CD4-positive, alpha-beta T cell treated with Interleukin-2 at 100 ng/mL for 4 hours (primary cell): ENCODE measurements at regions not wholly inside any gene's neighbourhood (a gene's known extent, or its start where the extent isn't known, plus 50 kb on each side); places are given as distances from the start of the nearest gene placed in this dataset.
"Not testable (repeated sequence)": the region's sequence is repeated elsewhere in the genome, so short reads cannot be mapped to it uniquely, and the experiment has no call there.

Experiments used
- DNase-seq: peaks from one replicate; pipeline ENCODE4 v3.0.0-alpha.2; 2020; ENCODE audit warnings: low spot score

DNA sequence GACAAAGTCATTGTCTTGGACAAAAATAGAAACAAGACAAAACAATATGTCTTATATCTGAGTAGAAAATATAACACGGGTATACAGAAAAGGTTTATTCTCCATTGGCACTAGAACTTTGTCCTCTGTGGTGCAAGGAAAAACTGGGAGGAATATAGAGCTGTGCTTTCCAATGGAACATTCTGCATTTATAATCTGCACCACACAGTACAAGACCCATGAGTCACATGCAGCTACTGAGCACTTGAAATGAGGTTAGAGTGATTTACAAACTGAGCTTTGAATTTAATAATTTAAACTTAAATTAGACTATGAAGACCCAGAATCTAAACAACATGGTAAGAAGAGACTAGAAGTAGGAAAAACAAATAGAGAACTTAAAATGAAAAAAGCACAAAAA is 86.1 kb downstream of the RAP2A start:
- DNase-seq: no peak

DNA sequence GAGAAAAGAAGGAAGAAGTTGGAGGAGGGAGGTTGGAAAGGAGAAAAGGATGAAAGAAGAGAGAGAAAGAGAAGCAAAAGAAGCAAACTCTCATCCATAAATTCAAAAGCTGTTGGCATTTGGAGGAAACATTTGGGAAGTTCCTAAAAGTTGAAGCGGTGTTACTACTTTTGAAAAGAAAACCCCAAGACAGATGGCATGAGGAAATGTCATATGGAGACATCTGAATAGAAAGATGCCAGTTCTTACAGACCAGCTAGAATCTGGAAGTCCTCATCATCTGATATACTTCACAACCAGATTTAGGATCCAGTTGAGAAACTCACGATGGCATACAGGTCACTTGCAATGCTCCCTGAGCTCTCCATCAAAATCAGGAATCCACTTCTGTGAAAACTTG is 86.9 kb downstream of the RAP2A start:
- DNase-seq: no peak

DNA sequence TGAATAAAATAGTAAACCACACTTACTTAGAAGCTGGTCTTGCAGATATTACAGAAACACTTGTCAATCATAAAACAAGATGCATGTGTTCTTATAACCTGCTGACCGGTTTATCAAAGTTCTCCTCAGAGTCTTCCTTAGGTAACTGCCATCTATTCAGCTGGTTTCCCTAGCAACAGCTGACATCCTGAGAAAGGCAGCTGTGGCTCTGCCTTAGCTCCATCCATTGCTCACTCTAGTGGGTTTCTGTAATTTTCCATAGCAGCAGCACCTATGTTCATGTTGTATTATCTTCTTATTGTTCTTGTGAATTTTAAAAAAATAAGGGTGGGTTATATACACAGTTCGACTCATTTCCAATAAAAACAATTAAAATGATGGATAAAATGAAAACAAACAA is 87.8 kb downstream of the RAP2A start:
- no peak for DNase-seq

DNA sequence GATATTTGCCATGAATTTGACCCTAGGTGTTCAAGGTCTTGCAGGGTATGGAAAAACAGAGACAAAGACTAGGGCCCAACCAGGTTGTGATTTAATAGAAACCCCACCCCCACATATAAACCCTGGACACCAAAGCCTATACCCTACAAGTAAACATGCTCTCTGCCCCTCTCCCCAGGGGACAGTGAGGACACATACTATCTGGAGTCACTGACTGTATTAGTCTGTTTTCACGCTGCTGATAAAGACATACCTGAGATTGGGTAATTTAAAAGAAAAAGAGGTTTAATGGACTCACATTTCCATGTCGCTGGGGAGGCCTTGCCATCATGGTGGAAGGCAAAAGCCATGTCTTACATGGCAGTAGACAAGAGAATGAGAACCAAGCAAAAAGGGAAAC is 88.3 kb downstream of the RAP2A start:
- no peak for DNase-seq

DNA sequence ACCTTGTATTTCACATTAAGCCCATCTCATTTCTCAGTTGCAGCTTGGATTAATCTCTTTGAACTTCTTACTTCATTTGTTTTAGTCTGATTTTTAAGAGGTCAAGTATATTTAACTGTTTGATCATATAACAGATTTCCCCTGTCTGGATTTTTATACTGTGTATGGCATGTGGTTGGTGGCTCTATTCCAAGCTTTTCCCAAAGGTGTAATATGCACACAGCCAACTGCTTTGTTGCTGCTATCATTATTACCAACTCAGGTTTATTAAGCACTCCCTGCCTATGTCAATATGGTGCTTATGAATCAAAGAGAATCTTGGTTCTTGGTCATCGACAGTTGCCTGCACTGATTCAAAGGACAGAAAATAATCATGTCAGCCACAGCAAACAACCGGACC is 92.6 kb downstream of the RAP2A start:
- DNase-seq: no peak

DNA sequence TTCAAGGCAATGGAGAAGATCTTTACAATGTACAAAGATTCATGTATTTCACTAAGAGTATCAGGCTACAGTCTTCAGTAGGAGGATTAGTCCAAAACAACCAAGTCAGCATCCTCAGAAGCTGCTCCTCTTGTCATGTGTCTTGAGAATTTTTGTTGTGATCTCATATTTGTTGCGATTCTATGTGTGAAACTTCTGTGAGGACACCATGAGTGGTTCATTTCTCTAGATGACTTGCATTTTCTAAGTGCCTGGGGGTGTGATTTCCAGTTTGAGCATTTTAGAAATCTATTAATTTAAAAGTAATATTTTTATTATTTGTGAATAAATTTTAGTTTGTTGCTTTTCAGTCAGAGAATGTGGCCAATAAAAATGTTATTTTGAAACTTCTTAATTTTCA is 94.5 kb downstream of the RAP2A start:
- DNase-seq: no peak

DNA sequence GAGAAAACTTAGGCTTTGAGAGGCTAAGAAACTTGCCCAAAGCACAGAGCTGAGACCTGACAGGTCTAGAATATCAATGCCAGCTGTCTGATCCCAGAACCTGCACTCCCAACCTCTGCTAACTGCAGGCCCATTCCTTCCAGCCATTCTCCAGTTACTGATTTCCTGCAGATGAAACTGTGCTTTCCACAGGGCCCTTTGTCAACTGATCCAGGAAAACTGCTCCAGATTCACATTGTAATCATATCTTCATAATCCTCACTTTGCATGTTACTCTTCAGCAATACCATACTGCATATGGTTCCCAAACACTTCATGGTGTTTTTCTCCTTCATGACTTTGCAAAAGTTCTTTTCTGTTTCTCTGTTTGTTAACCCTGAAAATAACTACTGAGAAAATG is 100.6 kb downstream of the RAP2A start:
- no peak for DNase-seq

DNA sequence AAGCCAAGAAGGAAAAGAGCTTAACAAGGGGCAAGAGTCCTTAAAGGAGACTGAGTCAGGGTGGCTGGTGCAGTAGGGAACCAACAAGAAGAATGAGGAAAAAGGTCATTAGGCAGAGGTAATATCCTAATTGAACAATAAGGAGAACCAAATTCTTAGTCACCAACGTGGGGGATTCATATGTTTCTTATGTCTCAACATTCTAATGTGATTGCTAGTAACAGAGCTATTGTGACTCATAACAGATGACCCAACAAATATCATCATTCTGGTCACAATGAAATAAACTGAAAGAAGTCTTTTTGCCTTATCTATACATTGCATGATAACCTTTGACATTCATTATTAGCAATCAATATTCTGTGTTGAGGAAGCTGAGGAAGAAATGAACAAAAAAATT is 101.6 kb downstream of the RAP2A start:
- no peak for DNase-seq

DNA sequence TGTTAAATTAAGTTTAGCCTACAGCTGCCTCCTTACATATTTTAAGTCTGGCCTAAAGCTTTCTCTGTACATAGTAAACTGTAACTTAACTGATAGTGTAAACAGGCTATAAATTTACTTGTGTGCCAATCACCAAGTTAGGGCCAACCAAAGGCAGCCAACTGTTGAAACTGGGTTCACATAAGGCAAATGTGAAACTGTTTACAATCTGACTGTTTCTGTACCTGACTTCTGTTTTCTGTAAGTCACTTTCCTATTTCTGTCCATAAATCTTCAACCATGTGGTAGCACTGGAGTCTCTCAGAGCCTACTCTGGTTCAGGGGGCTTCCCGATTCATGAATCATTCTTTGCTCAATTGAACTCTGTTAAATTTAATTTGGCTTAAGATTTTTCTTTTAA is 103.1 kb downstream of the RAP2A start:
- DNase-seq: no peak

DNA sequence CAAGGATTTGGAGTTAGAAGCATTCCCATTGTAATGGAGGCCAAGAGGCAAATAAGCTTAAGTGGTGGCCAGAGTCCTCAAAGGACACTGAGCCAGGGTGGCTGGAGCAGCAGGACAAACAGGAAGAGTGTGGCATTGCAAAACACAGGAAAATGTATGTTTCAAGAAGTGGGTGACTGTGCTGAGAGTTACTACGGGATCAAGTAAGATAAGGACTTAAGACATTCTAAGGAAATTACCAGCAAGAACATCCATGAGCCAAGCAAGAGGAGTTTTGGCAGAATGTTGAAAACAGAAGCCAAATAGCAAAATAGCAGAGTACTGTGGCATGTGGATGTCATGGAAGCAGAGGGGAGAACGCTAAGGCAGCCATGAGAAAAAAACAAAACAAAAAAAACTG is 104.2 kb downstream of the RAP2A start:
- no peak for DNase-seq

DNA sequence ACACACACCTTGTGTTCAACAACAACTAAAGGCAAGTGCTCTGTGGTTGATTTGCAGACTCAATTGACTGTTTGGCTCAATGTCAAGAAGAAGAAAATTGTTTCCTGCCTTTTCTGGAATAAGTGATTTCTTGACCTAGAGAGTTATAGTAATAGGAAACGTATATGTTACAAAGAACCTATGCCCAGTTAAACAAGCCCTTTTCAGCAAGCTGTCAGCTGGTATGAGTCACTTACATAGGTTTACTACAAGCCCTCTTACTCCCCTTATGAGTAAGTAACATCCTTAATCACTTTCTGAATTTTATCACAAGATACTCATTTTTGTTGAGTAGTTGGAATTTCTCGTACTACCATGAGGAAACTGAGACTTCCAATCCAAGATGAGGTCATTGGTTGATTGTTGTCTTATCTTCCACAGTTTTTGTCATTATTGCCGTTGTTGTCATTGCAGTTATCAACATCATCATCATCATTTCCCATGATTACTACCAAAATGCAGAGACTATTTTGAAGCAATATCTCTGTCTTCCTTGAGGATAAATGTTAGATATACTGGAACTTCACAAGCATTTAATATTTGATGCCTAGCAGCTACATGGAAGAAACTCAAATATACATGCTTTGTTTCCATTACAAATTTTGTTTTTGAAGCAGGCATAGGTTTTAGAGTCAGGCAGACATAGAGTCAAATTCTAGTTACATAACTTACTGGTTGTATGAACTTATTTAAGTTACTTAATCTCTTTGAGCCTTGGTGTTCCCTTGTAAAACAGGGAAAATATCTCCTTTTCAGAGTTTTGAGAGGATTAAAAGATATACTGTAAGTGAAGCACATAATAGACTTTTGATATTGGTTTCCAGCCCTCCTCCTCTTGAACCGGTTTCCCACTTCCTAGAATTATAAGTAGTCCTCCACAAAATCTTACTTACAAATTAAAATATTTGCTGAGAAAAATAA is 106.0 kb downstream of the RAP2A start:
- no peak for DNase-seq

DNA sequence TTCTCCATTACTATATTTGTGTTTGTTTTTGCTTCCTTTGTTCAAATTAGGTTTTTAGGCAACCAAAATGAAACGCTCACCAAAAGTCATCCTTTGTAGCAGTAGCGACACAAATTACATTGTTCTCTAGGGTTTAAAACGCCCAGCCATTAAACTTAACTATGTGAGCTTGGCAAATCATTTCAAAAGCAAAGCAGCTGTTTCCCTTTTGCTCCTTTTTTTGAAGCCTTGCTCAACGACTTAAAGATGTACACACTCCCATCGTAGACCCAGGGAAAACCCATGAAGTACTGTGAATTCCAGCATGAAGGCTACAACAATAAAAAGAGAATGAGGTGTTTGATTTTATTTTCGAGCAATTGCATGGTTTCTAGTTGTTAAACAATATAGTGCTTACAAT is 106.7 kb downstream of the RAP2A start:
- DNase-seq: no peak

DNA sequence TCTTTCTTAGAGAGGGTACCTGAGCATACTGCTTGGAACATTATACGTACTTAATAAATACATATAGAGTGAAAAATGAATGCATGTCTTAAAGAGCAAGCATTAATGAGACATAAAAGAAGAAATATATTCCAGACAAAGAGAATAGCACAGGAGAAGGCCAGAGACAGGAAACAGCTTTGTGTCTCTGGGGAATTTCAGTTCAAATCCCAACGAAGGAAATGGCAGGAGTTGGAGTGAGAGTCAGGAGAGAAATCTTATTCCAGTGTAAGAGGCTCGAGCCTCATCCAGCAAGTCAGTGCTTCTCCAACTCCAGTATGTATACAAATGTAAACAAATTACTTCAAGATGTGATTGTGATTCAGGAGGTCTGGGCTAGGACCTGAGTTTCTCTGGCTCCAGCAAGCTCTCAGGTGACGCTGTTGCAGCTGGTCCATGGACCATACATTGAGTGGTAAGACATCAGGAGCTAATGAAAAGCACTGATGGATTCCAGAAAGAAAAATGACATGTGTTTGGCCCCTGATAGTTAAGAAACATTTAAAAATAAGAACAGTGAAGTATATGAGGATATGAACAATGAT is 108.2 kb downstream of the RAP2A start:
- no peak for DNase-seq

DNA sequence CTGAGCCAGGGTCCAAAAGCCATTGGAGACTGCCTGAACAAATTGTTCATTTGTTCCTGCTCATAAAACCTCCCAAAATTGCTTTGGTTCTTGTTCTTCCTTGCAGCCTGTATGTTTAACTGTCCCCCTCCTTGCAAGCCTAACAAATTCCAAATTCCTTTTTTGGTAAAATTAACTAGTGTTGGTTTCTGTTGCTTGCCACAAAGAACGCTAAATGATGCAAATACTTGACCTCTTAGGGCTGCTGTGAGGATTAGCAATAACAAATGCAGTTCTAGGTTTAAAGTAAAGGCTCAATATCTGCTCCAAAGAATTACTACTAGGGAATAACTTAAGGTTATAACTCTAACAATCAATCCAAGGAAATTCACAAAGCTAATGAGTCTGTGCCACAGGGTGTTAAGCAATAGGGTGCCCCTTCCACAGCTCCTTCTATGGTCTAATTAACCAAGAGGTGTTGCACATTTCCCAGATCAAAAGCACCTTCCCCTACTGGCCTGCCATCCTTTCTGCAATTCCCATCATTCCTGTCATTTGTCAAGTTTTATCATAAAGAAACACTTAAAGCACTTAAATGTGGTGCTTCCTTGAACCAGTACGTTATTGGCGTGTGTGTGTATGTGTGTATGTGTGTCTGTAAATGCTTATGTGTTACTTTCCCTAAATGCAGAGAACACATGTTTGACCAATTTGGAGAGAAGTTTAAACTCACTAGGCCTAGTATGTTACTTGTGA is 110.2 kb downstream of the RAP2A start:
- DNase-seq: no peak

DNA sequence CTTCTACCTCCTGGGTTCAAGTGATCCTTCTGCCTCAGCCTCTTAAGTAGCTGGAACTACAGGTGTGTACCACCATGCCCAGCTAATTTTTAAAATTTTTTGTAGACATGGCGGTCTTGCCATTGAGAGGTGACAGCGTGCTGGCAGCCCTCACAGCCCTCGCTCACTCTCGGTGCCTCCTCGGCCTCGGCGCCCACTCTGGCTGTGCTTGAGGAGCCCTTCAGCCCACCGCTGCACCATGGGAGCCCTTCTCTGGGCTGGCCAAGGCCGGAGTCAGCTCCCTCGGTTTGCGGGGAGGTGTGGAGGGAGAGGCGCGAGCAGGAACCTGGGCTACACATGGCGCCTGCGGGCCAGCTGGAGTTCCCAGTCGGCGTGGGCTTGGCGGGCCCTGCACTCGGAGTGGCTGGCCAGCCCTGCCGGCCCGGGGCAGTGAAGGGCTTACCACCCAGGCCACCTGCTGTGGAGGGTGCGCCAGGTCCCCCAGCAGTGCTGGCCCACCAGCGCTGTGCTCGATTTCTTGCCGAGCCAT is 111.1 kb downstream of the RAP2A start:
- not testable (repeated sequence) for DNase-seq

DNA sequence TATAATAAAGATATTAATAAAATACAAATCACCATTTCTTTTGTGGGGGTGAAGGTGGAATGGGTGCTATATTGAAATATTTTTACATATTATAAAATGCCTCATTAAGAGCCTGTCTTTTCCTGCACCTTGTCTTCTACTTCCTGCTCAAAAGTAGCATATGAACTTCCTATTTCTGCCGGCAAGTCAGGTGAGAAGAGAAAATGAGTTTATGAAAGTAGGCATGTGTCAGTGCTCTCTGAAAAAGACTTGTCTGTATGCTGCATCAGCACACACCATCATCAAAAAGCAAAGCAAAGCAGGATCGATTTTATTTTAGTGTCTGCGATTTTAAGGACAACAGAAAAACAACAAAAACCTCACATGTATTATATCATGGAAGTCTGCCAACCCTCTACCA is 114.2 kb downstream of the RAP2A start:
- no peak for DNase-seq

DNA sequence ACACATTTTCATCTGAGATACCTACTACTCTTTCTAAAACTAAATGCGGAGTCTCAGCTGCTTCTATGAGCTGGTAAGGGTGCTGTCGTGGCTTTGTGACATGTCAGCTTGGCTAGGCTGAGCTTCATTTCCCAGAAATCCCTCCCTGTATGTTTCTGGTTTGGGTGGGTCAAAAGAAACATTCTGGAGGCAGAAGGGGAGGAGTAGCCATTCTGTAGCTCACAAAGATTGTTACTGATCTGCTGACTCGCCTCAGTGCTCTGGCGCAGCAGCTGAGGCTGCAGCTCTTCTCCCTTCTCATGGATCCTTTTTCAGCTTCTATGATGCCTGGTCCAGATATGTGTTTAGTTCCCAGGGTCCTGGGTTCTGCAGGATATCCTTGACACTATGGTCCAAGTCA is 114.7 kb downstream of the RAP2A start:
- no peak for DNase-seq

DNA sequence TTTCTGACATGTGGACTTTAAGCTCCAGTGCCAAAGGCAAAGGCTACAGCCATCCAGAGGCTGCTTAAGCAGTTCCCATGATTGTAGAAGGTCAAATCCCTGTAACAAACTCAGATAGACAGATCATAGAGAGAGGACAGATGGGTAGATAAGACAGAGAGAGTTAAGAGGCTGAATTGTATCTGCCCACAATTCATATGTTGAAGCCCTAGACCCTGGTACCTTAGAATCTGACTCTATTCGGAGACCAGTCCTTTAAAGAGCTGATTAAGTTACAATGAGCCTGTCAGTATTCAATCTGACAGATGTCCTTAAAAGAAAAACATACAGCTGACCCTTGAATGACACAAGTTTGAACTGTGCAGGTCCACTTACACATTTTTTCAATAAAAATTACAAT is 115.2 kb downstream of the RAP2A start:
- no peak for DNase-seq

DNA sequence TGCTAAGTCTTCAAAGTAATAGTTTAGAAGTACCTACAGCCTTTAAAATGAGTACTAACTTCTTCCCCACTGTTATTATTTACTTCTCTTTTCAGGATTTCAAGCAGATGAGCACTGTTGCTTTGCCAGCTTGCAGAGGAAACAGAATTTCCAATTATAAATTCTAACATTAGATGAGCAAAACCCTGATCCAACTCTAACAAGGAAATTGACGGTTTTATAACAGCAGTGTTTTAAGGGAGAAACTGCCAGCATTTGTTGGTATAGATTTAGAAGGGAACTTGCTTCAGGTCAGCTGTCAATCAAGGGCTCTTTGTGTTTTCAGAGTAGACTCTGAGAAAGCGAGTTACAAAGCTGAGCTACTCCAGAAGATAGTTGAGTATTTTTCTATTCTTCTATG is 120.5 kb downstream of the RAP2A start:
- DNase-seq: no peak

DNA sequence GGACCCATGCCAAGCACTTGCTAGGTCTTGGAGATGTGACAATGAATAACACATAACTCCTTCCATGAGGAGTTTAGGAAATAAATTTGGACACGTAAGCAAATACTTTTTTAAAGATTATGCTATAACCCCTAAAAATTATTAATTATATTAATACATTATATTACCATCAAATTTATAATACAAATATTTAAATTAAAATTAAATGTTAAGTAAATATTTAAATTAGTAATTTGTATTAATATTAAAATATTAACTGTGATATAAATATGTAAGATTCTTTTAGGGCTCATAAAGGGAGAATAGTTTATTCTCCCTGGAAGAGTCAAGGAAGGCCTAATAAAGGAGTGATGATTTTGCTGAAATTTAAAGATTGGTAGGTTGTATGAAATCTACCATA is 121.1 kb downstream of the RAP2A start:
- DNase-seq: no peak

DNA sequence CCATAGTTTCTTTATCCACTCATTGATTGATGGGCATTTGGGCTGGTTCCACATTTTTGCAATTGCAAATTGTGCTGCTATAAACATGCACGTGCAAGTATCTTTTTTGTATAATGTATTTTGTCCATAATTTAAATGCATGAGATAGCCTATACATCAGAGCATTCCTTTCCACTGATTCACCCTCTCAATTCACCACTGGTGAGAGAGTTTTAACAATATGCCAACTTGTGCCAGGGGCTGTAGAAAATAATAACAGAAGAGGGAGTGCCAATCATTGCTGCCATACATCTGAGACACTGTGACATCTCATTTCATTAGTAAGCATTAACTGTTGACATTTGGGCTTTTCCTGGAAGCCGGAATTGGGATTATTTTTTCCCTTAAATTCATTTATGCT is 125.1 kb downstream of the RAP2A start:
- no peak for DNase-seq

DNA sequence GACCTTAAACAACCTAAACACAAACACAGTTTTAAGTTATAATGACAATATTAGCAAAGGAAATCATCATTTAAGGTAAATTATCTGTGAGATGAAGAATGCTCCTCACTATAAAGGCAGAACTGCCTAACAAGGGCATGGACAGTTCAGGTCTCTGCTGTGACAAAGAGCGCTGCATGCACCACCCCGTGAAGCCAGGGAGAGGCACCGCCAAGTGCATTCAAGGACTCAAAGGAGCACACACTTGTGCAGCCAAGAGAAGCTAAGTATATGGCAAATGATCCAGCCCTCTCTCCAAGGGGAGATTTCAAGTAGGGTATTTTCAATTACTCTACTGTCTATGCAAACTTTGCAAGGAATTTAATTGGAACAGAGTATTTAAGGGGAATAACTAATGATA is 126.0 kb downstream of the RAP2A start:
- DNase-seq: no peak

DNA sequence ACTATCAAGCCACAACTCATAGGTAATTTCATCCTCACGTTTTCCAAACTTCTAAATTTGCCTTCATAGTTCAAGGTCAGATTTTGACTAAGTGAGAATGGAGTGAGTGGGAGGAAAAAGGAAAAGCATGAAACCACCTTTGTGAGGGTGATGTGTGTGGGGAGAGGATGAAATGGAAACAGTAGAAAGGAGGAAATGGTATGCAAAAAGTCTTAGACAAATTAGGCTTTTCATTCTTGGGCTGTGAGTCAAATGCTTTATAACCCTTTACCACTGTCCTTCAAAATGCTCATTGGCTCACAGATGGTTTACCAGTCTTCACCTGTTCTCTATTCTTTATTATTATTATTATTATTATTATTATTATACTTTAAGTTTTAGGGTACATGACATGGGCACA is 127.2 kb downstream of the RAP2A start:
- DNase-seq: no peak
